GM19035 (cell line): ENCODE measurements at regions not wholly inside any gene's neighbourhood (a gene's known extent, or its start where the extent isn't known, plus 50 kb on each side); places are given as distances from the start of the nearest gene placed in this dataset.

ENCODE experiments used
- ATAC-seq: cut with Tn5 transposase; IDR thresholded peaks from one replicate; pipeline ENCODE4 v1.9.1; 2021; ENCODE audit not compliant: unreplicated experiment

- no peak for ATAC-seq
These were observed 91.4 kb upstream of the LRIG1 start for GRCh38 chr3:66592016-66592761.

GRCh38 chr3:66592927-66593625 lies 92.3 kb upstream of the LRIG1 start:
- no peak for ATAC-seq

DNA sequence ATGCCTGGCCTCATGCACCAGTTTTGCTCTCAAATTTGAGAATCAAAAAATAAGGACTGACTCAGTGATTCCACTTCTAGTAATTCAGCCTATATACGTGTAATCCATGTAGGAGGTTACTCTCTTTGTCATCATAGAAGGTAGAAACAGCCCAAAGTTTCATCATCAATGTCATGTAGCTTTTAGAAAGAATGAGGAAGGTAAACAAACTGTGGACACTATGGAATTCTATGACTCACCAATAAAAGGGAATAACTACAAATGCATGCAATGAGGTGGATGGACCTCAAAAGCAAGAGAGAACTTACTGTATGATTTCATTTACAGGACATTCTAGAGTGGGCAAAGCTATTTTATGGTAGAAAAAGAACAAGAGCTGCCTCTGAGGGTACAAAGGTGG lies 93.2 kb upstream of the LRIG1 start:
- no peak for ATAC-seq

DNA sequence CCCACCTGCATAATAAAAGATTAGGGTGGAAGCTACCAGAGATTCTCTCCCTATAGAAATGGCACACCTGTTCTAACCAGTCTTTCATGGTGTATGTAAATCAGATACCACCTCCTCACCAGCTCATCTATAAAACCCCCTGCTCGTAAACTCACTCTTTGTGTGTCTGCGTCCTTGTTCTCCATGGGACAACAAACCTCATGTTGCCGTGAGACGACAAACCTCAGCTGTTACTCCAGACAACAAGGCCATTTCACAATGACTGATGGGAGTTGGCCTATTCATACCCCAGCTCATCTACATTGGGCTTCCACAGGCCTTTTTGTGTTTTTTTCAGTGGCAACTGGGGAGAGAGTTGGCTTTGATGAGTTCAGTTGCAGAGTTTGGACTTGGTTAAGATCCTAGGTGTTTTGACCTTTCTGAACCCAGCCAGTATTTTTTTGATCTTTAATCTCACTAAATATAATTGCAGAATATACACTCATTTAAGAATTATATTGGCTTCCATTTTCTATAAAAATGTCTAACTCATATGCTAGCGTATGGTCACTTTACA lies 96.6 kb upstream of the LRIG1 start:
- ATAC-seq, result no peak

DNA sequence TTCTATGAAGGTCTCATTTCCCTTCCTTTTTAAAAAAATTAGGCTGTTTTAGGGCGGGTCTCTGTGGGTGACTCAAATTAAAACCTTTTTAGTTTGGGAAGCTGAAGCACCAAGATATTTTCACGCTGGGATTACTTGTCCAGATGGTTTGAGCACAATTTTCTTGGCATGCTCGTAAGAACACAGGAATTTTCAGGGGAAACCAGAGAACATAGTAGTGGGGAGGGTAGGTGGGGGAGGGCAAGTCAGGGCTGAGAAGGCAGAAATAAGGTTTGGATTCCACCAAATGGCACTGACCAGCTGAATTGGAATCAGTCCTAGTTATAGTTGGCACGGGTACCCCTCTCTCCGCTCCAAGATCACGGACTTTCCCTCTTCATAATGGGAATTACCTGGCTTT lies 97.3 kb upstream of the LRIG1 start:
- ATAC-seq, result no peak

DNA sequence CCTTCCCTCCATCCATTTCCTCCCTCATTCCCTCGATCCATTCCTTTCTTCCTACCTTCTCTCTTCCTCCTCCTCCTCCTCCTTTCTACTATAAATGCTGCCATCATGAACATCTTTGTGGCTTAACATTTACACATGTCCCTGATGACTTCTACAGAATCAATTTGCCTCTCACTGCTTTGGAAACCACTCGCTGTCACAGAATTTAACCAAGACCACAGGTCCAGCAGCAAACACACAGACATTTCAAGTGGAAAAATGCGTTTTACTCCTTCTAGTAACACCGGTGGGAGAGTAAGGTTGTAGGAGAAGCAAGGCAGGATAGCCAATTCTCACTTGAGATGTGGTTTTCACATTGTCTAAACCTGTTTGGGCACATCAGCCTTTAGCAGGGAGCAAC lies 101.4 kb upstream of the LRIG1 start:
- ATAC-seq, result no peak

GRCh38 chr3:66602691-66603090 lies 101.9 kb upstream of the LRIG1 start:
- ATAC-seq, result no peak

DNA sequence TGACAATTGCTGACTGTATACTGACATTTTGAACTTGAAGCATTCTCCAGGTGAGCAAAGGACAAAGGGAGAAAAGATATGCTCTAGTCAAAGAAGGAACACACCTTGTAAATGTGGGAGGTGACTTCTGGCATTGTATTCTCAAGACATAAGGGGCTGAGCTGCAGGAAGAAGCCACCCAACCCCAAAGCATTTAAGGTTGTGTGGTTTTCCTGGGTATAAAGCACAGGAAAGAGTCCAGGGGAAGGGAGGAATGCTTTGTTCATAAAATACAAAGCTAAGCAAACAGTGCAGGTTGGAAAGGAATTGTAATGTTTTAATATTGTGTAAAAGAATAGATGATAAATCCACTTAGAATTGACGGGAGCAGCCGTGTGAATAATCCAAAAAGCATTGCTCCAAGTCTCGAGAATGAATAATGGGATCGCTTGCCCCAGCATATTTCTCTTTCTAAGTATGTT lies 102.4 kb upstream of the LRIG1 start:
- no peak for ATAC-seq

DNA sequence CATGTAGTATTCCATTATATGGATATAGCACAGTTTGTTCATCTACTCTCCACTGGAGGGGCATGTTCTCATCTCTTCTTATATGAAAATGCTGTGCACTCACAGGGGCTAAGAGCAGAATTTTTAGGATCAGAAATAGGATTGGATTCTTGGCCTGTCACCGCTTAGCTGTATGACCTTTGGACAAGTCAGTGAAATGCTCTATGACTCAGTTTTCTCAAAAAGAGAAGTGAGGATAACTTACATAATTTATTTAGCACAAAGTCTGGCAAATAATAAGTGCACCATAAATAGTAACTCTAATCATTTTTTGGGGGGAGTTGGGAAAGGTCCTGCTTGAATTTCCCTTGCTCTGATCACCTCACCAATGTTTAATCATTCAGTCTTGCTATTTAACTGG lies 103.7 kb upstream of the LRIG1 start:
- ATAC-seq, result no peak

DNA sequence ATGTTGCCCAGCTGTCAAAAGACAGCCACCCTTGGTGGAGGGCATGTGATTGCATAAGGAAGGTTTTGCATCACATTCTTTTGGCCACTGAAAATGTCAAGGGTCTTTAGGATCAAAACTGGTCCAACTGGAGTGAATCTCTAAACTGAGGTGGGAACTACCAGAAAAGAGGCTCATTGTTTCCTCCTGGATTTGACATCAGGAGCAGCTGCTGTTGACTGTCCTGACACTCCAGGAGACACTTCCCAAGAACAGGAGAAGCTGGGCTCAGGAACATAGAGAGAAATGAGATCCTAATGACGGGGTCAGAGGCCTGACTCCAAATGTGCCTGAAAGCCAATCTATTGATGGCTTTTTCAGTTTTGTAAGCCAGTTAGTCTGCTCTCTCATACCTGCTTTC lies 105.3 kb upstream of the LRIG1 start:
- no peak for ATAC-seq

GRCh38 chr3:66606868-66607267 lies 106.0 kb upstream of the LRIG1 start:
- ATAC-seq, result no peak

GRCh38 chr3:66609660-66610561 lies 109.1 kb upstream of the LRIG1 start:
- no peak for ATAC-seq

- ATAC-seq, result no peak
These were observed 109.7 kb upstream of the LRIG1 start for GRCh38 chr3:66610562-66610909.

DNA sequence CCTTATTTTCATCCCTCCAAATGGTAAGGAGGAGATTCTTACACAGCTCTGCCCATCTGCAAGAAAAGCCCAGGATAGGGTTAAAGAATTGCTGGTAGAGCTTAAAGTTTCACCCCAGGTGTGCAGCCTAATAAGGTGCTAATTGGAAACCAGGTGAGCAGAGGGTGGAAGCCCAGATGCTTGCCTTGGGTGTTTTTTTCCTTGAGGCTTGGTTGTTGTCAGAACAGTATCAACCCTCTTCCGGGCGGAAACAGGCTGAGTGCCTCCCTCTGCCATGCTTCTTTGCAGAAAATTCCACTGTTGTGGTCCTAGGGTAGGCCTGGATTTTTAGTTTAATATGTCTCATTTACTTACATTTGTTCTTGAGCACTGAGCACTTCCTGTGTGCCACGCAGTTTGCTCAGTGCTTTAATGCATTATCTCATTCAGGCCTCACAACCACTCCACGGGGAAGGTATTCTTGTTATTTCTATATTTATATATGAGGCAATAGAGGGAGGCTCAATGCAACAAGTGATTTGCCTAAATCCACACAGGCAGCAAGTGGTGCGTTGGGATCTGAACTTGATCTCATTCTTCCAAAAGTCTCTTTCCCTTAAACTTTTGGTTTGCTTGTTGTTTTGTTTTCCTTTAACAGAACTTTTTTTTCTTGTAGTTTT lies 115.0 kb upstream of the LRIG1 start:
- no peak for ATAC-seq

- no peak for ATAC-seq
These were observed 116.5 kb upstream of the LRIG1 start for GRCh38 chr3:66617351-66617750.

DNA sequence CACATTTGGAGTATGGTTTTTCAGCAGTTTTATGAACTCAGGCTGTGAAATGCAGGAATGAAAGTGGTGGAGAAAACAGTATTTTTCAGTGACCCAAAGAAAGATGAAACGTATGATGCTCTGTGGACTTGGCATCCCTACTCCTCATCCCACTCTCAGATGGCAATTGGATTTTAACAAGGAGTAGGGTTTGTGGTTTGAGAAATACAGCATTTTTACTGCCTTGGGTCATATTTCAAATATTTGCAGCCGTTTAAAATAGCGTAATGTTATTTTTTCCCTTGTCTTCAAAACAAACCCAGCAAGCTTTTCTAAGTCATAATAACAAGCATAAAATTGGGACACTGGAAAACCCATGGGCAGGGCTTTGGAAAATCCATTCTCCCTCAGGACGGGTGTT lies 117.2 kb upstream of the LRIG1 start:
- no peak for ATAC-seq

- ATAC-seq, result no peak
These were observed 119.5 kb upstream of the LRIG1 start for GRCh38 chr3:66620296-66620695.

DNA sequence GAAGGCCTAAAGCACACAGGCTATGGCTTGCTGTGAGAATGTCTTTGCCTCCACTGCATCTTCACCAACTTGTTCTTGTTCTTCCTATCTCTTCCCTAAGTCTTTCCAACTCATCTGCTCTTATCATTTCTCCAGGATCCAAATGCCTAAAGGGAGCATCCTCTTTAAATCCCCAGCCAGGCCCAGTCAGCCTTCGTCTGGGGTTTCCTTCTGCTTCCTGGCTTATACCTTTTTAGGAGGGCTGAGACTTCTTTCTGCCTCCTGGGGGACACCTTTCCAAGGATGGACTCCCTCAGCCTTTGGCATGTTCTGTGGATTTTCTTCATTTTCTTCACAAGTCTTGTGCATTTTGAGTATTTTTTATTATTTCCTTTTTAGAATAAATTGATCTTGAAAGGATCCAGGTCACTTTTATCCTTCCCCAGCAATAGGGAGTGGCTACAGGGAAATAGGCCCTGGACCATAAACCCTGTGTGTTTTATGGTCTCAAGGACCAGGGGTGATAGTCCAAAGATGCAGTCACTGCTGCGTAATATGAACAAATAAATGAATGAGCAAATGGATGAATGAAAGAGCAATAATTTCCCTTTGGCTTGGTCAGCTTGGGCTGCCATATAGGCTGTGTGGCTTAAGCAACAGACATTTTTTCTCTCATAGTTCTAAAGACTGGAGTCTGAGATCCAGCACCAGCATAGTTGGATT lies 122.1 kb upstream of the LRIG1 start:
- ATAC-seq, result no peak

DNA sequence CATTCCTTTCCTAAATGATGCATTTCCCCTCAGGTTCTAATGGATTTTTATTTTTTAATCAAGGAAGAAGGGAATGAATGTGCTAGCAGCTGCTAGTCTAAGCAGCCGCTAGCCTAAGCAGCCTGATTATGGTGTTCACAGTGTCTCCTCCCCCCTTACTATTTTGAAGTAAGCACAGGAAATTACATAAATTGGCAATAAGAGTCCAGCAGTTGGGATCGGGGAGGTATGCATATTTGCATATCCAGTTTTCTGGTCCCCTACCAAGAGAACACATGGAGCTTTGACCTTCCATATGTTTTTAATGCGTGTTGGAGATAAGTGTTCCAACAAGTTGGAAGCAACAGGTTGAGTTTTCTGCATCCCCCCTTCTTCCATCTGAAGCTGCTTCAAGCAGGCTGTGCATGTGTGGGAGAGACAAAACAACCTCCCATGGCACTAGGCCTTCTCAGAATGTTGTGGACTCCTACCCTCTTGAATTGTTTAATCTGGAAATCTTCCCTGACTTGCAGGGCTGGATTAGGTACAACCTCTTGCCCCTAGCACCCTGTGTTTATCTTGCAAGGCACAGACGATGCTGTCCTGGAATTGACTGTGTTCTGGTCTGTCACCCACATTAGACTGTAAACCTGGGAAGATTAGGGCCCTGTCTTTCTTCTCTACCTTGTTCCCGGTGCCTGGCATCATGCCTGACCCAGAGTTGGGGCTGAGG lies 124.8 kb upstream of the LRIG1 start:
- no peak for ATAC-seq
